ENCODE measurements at regions not wholly inside any gene's neighbourhood (a gene's known extent, or its start where the extent isn't known, plus 50 kb on each side); places are given as distances from the start of the nearest gene placed in this dataset.

GRCh38 chr1:87600854-87601253, 272.2 kb downstream of the LMO4 start:
- TF ChIP-seq CTCF (conservative IDR thresholded peaks at IDR 0.05; ENCODE audit: low read length) = no peak
- no peak for TF ChIP-seq EZH2phosphoT487 (IDR thresholded peaks at IDR 0.05; ENCODE audit: borderline replicate concordance, low read depth, low read length)

Measured in OCI-LY7 (cell line).